Activated T-cell treated with anti-CD3 and anti-CD28 coated beads for 24 hours (primary cell): ENCODE measurements at regions not wholly inside any gene's neighbourhood (a gene's known extent, or its start where the extent isn't known, plus 50 kb on each side); places are given as distances from the start of the nearest gene placed in this dataset.
"Not testable (repeated sequence)": the region's sequence is repeated elsewhere in the genome, so short reads cannot be mapped to it uniquely, and the experiment has no call there.

ENCODE experiments used
- DNase-seq: peaks from one replicate; pipeline ENCODE4 v3.0.0-alpha.2; 2020; ENCODE audit warnings: low read depth

- DNase-seq, result no peak
Observed at GRCh38 chr10:124324451-124324850, 94.3 kb downstream of the OAT start.

- no peak for DNase-seq
Observed at GRCh38 chr10:124323806-124324205, 94.9 kb downstream of the OAT start.

- no peak for DNase-seq
Observed at GRCh38 chr10:124323111-124323725, 95.5 kb downstream of the OAT start.

GRCh38 chr10:124322191-124322980 lies 96.3 kb downstream of the OAT start:
- DNase-seq, result no peak

DNA sequence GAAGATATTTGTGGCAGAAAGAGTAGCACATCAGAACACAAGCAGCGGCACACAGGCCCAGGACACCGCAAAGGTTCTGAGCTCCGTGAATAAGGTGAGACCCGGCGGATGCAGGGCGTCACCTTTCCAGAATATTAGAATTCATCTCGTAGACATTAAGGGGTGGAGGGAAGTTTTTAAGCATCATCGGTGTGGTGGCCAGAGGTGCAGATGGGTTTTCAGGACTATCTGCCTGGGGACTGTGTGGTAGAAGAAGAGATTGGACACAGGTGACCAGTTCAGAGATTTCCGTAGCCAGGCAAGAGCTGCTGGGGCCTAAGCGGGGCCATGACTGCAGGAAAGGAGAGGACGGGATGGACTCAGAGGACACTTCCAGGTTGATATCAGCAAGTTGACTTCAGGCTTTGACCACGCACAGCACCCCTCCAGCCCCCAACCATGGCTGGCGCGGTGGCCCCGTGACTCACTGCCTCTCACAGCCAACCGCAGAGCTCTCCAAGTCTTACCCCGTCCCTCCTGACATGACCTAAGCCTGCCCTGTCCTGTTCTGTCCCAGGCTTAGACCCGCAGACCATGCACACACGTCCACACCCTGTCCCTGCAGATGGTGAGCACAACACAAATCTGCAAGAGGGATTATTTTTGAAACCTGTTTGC lies 97.2 kb downstream of the OAT start:
- no peak for DNase-seq

GRCh38 chr10:124320778-124321432 lies 97.8 kb downstream of the OAT start:
- DNase-seq, result no peak

DNA sequence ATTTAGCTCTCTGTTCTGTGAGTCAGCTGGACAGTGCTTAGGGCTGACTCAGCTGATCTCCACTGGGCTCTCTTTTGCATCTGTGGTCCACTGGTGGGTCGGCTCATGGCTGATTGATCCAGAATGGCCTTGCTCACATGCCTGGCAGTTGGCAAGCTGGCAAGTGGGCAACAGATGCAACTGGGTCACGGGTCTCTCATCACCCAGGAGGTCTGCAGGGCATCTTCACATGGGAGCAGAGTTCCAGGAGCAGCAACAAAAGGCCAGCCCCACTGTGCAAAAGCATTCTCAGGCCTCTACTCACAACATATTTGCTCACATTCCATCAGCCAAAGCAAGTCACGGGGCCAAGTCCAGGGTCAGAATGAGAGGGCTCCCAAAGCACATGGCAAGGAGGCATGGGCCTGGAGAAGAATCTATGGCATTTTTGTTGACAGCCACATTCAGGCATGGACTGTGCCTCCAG lies 98.8 kb downstream of the OAT start:
- no peak for DNase-seq

DNA sequence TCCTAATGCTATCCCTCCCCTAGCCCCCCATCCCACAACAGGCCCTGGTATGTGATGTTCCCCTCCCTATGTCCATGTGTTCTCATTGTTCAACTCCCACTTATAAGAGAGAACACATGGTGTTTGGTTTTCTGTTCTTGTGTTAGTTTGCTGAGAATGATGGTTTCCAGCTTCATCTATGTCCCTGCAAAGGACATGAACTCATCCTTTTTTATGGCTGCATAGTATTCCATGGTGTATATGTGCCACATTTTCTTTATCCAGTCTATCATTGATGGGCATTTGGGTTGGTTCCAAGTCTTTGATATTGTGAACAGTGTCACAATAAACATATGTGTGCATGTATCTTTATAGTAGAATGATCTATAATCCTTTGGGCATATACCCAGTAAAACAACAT lies 99.2 kb downstream of the OAT start:
- DNase-seq, result not testable (repeated sequence)

- DNase-seq, result no peak
Observed at GRCh38 chr10:124318811-124319210, 99.9 kb downstream of the OAT start.

GRCh38 chr10:124318076-124318475 lies 100.6 kb downstream of the OAT start:
- no peak for DNase-seq

DNA sequence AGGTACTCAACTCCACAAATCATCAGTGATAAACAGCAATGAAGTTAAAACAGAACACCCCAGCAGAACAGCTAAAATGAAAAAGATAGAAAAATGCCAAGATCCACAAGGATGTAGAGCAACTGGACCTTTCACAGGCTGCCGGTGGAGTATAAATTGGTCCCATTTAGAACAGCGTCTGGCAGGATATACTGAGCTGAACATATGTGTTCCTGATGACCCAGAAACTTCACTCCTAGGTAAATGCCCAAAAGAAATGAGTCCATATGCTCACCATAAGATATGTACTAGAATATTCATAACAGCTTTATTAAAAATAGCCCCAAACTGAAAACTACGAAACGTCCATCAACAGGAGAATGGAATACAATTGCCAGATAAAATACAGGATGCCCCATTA lies 102.4 kb downstream of the OAT start:
- DNase-seq, result no peak

DNA sequence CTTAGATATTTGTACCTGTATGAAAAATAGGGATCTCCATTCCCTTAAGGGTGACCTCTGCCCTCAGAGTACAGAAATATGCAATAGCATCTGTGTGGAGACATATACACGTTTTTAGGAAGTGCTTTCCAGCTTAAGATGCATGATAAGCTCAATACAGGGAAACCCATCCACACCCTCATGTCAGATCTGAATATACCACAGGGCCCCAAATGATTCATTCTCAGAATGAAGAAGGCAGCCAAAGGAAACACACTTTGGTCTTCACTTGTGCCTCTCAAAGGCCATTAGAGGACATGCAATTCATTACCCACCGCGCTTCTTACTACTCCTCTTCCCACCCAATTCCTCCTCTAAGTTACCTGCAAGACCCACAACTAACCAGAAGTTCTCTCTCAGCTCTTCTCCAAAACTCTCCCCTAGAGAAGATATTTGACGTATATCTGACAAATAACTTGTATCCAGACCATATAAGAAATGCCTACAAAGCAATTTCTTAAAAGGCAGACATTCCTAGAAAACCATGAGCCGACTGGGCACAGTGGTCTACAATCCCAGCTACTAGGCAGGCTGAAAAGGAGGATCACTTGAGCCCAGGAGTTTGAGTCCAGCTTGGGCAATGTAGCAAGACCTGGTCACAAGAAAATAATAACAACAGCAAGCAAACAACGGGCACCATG lies 103.0 kb downstream of the OAT start:
- DNase-seq, result no peak

DNA sequence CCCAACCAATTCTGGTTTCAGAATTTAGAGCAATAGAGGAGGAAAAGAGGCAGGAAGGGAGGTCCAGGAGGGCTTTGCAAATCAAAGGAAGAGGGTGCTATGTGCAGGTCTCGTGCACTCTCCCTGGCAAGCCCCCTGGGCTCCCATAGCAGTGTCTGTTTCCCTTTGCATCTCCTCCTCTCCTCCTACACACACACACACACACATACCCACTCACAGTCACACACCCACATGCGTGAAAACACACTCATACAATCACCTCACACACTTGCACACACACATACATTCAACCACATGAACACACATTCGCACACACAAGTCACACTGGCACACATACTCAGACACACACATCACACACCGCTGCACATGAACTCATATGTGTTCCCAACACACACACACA lies 105.3 kb downstream of the OAT start:
- DNase-seq, result no peak

GRCh38 chr10:124308811-124309210 lies 109.9 kb downstream of the OAT start:
- no peak for DNase-seq

GRCh38 chr10:124308056-124308645 lies 110.6 kb downstream of the OAT start:
- no peak for DNase-seq

- no peak for DNase-seq
Observed at GRCh38 chr10:124307591-124307990, 111.1 kb downstream of the OAT start.

GRCh38 chr10:124306922-124307371 lies 111.8 kb downstream of the OAT start:
- DNase-seq, result no peak

DNA sequence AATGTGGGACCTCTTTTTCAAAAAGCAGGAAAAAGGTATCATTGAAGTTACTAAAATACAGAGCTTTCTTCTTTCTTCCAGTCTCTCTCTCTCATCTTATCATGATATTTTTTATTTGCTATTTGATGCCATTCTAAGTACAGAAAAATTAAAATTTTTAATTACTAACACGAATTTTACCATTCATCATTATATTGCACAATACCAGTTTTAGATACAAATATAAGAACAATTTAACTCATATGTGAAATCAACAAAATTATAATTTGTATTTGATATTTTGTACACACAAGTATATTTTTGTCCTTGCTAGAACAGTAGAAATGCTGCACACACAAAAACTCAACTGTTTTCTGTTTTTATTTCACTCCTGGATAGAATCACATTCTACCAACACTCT lies 112.2 kb downstream of the OAT start:
- no peak for DNase-seq

DNA sequence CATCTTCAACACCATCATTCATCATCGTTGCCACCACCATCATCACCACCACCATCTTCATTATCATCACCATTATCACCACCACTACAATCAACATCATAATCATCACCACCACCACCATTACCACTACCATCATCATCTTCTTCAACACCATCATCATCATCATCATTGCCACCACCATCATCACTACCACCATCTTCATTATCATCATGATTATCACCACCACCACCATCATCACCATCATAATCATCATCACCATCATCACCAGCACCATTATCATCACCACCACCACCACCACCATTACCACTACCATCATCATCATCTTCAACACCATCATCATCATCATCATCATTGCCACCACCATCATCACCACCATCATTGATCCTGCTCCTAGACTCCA lies 112.7 kb downstream of the OAT start:
- DNase-seq, result no peak

DNA sequence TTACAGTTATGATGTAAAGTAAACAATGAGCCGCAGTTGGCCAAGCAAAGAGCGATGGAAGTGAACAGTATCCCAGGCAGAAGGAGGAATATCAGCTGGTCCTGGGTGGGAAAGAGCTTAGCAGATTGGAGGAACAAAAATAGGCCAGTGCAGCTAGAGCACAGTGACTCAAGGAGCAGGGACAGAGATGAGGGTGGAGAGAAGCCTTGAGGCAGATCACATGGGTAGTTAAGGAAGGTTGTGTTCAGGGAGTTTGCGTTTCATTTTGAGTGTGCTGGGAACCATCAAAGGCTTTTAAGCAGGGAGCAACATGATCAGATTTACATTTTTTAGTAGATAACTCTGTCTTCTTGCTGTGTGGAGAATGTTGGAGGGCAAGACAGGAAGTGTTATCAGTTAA lies 113.6 kb downstream of the OAT start:
- DNase-seq, result no peak

DNA sequence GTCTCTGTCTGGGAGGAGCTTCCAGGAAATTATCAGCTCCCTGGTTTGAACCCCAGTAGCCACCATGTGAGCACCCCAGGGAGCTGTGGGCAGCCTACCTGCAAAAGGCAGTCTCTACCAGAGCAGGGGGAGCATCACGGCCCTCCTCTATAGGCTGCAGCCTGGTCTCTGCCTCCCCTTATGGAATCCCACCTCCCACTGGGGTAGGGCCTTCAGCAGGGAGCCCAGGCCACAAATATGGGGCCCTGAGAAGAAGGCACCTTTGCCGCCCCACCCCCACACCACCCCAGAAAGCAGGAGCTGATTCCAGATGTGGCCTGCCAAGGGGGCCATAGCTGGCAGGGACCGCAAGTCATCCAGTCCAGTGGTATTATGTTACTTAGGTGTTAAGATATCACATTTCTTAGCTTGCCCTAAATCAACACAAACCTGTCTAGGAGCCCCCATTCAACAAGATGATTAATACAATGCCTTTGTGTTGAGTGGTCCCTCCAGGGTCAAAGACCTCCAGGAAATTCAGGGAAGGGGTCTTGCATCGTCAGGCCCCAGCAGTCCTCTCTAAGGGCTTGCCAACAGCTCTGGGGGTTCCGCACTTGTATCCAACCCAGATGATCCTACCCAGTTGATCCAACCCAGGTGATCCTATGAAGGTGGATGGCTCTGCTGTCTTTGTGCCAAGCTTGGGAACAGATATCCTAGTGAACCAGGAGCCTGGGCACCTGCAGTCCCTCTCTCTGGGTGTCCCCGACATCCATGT lies 114.9 kb downstream of the OAT start:
- DNase-seq, result no peak
